SK-N-SH (cell line): ENCODE measurements at regions not wholly inside any gene's neighbourhood (a gene's known extent, or its start where the extent isn't known, plus 50 kb on each side); places are given as distances from the start of the nearest gene placed in this dataset.

Experiments used
- ELF1 ChIP-seq: IDR thresholded peaks from 2 replicates; pipeline ENCODE4 v1.4.0; 2012
- FOSL2 ChIP-seq: IDR thresholded peaks from 2 replicates; pipeline ENCODE4 v1.4.0; 2012; ENCODE audit warnings: low read depth, mild to moderate bottlenecking, moderate library complexity, borderline replicate concordance
- POLR2AphosphoS5 ChIP-seq: IDR thresholded peaks from 2 replicates; pipeline ENCODE4 v1.6.1; 2012; ENCODE audit warnings: low read depth, low read length
- SIN3A ChIP-seq: IDR thresholded peaks from 2 replicates; pipeline ENCODE4 v1.6.1; 2012; ENCODE audit warnings: low read depth, mild to moderate bottlenecking, low read length, moderate library complexity, borderline replicate concordance
- SMC3 ChIP-seq: IDR thresholded peaks from 2 replicates; pipeline ENCODE4 v1.6.1; 2012; ENCODE audit warnings: low read depth, low read length, improper control_type of control experiment
- TF ChIP-seq, protein P1 (sequence below): IDR thresholded peaks from 2 replicates; pipeline ENCODE4; 2012
- TF ChIP-seq, protein P2 (sequence below): fragments of 200-600 bp; sonication (generic); IDR thresholded peaks from 2 replicates; pipeline ENCODE4 v1.6.1; 2017; ENCODE audit warnings: antibody characterized with exemption, mild to moderate bottlenecking, moderate library complexity

DNA sequence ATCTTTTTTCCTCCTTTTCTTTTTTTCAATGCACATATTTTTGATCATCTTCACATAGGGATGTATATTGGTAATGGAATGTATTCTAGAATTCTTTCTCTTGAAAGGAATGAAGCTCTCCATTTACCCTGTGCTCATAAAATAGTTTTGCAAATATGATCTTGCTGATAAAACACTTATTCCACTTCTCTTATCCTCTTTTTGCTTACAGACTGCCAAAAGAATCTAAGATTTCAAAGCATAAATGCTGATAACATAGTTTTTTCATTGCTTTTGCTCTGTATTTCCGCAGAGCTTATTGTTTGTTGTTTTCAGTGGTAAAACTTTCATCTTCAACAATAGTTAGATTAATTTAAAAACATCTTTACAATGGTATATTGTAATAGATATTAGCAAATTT is 350.5 kb downstream of the PAX1 start:
- TF ChIP-seq, protein P1, sequence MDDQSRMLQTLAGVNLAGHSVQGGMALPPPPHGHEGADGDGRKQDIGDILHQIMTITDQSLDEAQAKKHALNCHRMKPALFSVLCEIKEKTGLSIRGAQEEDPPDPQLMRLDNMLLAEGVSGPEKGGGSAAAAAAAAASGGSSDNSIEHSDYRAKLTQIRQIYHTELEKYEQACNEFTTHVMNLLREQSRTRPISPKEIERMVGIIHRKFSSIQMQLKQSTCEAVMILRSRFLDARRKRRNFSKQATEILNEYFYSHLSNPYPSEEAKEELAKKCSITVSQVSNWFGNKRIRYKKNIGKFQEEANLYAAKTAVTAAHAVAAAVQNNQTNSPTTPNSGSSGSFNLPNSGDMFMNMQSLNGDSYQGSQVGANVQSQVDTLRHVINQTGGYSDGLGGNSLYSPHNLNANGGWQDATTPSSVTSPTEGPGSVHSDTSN = no peak
- TF ChIP-seq, protein P2, sequence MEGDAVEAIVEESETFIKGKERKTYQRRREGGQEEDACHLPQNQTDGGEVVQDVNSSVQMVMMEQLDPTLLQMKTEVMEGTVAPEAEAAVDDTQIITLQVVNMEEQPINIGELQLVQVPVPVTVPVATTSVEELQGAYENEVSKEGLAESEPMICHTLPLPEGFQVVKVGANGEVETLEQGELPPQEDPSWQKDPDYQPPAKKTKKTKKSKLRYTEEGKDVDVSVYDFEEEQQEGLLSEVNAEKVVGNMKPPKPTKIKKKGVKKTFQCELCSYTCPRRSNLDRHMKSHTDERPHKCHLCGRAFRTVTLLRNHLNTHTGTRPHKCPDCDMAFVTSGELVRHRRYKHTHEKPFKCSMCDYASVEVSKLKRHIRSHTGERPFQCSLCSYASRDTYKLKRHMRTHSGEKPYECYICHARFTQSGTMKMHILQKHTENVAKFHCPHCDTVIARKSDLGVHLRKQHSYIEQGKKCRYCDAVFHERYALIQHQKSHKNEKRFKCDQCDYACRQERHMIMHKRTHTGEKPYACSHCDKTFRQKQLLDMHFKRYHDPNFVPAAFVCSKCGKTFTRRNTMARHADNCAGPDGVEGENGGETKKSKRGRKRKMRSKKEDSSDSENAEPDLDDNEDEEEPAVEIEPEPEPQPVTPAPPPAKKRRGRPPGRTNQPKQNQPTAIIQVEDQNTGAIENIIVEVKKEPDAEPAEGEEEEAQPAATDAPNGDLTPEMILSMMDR = no peak
- TF ChIP-seq POLR2AphosphoS5 (no peak), SIN3A (no peak), ELF1 (no peak), SMC3 (no peak), FOSL2 (no peak)
